ENCODE measurements at regions not wholly inside any gene's neighbourhood (a gene's known extent, or its start where the extent isn't known, plus 50 kb on each side); places are given as distances from the start of the nearest gene placed in this dataset.
A peak's percentile ranks its signal among the peaks of the same experiment; 100 is the strongest.

DNA sequence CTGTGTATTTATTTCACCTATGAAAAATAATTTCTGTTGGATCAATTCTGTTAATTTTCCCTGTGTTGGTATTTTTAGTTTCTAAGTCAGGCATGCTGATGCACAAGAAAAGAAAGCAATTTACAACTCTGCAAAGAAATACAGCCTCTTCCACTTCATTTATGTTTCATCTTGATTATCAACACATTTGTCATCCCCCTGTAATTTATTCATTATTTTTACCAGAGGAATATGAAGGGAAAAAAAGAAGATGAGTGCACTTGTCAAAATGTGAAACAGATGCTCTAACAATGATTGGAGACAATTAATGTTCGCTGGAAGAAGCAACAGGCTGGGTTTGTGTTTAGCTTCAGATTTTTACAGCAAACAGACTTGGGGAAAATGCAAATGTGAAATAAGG lies 958.5 kb upstream of the SEL1L start:
- WGBS, 2 donors = 84 to 86% methylated on average over 1 of the region's 1 CpG
- Histone ChIP-seq H3K9me3 (no peaks in the 10 kb centered on the region), H3K4me3 (replicated peaks in 1 of 3) (no peak overlapping the region), H3K27me3 (no peaks in the 10 kb centered on the region), H3K36me3 (no peaks in the 10 kb centered on the region), H3K4me1 (peaks cover 5% of the 10 kb centered on the region in 2 donors), H3K27ac (no peak overlapping the region)
- DNase-seq = no peak
- intact Hi-C loops (cut with DNase I) = no loop called here
- no peak for TF ChIP-seq POLR2A (IDR thresholded peaks at IDR 0.05)
- TF ChIP-seq, protein P1, sequence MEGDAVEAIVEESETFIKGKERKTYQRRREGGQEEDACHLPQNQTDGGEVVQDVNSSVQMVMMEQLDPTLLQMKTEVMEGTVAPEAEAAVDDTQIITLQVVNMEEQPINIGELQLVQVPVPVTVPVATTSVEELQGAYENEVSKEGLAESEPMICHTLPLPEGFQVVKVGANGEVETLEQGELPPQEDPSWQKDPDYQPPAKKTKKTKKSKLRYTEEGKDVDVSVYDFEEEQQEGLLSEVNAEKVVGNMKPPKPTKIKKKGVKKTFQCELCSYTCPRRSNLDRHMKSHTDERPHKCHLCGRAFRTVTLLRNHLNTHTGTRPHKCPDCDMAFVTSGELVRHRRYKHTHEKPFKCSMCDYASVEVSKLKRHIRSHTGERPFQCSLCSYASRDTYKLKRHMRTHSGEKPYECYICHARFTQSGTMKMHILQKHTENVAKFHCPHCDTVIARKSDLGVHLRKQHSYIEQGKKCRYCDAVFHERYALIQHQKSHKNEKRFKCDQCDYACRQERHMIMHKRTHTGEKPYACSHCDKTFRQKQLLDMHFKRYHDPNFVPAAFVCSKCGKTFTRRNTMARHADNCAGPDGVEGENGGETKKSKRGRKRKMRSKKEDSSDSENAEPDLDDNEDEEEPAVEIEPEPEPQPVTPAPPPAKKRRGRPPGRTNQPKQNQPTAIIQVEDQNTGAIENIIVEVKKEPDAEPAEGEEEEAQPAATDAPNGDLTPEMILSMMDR (IDR thresholded peaks at IDR 0.05) = no peak

DNA sequence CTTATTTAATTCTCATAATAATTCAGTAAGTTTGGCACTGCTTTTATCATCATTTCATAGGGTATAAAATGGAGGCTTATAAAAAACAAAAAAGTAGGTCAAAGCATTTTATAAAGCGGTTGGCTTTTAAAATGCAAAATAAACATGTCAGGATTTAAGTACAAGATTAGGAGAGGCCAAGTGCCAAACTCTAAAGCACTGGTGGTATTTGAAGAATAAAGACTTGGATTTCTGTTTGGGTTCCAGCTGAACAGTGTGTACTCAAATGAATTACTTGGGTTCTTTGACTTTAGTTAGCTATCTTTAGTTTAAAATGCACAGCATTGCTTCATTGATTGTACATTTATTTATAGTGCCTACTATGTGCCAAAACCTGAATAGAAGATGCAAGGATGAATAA lies 966.6 kb upstream of the SEL1L start:
- no peaks in the 10 kb centered on the region for H3K9me3 ChIP-seq
- H3K27ac ChIP-seq = peak overlapping the region in 2 of 3 donors; percentile 52 to 53
- intact Hi-C loops (cut with DNase I) = no loop called here
- WGBS, 2 donors = 26 to 30% methylated on average over 1 of the region's 1 CpG
- no peaks in the 10 kb centered on the region for H3K36me3 ChIP-seq
- DNase-seq = peak in 1 of 2 donors; percentile 3
- no peak overlapping the region for H3K4me3 ChIP-seq (replicated peaks in 1 of 3)
- TF ChIP-seq, protein P1 (IDR thresholded peaks at IDR 0.05) = no peak
- TF ChIP-seq POLR2A (IDR thresholded peaks at IDR 0.05) = no peak
- no peaks in the 10 kb centered on the region for H3K27me3 ChIP-seq
- H3K4me1 ChIP-seq = peaks cover 17 to 21% of the 10 kb centered on the region in 2 donors

GRCh38 chr14:82501554-82501953 lies 967.9 kb upstream of the SEL1L start:
- WGBS, 2 donors = 51 to 59% methylated on average over 2 of the region's 2 CpGs
- intact Hi-C loops (cut with DNase I) = no loop called here
- no peak overlapping the region for H3K27ac ChIP-seq

DNA sequence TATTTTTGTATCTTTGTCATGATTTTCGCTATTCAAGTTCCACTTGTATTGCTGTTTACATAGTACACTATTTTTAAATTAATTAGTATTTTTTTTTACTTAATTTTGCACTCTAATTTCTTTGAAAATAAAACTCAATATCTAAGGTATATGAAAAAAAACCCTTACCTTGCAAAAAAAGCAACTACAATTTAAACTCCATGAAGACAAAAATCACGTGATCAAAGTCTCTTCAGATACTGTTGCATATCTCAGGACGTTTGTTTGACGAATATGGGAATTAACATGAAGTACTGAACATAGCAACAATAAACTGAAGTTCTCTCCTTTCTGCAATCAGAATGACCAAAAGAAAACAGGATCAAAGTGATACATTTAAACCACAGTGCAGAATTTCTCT lies 968.4 kb upstream of the SEL1L start:
- intact Hi-C loops (cut with DNase I) = no loop called here
- WGBS, 2 donors = 87 to 90% methylated on average over 4 of the region's 4 CpGs
- no peak overlapping the region for H3K27ac ChIP-seq
- H3K27me3 ChIP-seq = no peaks in the 10 kb centered on the region
- peaks cover 15 to 17% of the 10 kb centered on the region in 2 donors for H3K4me1 ChIP-seq
- DNase-seq = no peak
- no peaks in the 10 kb centered on the region for H3K36me3 ChIP-seq
- no peaks in the 10 kb centered on the region for H3K9me3 ChIP-seq
- H3K4me3 ChIP-seq (replicated peaks in 1 of 3) = no peak overlapping the region
- TF ChIP-seq, protein P1 (IDR thresholded peaks at IDR 0.05) = no peak
- no peak for TF ChIP-seq POLR2A (IDR thresholded peaks at IDR 0.05)

More at GRCh38 chr14:82501554-82501953, 967.9 kb upstream of the SEL1L start:
- H3K4me1 ChIP-seq = peaks cover 14 to 17% of the 10 kb centered on the region in 2 donors
- no peaks in the 10 kb centered on the region for H3K36me3 ChIP-seq
- H3K4me3 ChIP-seq (replicated peaks in 1 of 3) = no peak overlapping the region
- H3K27me3 ChIP-seq = no peaks in the 10 kb centered on the region
- no peak for DNase-seq
- H3K9me3 ChIP-seq = no peaks in the 10 kb centered on the region
- TF ChIP-seq, protein P1 (IDR thresholded peaks at IDR 0.05) = no peak
- TF ChIP-seq POLR2A (IDR thresholded peaks at IDR 0.05) = no peak

DNA sequence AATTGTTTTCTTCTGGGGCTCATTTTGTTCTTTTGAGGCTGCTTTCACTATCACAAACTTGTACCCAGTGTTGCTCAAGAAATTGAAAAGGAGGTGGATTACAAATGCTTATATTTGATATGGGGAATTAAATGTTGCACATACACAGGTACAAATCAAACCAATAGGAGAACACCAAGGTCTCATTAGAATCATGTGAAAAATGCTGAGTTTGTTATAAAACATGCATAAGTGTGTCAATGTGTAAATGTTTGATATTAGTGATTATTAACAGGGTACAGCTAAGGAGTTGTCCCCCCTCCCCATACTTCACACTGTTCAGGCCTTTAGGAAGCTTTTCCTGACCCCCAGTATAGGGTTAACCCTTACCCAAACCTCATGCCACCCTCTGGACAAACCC lies 971.2 kb upstream of the SEL1L start:
- TF ChIP-seq POLR2A (IDR thresholded peaks at IDR 0.05) = no peak
- TF ChIP-seq, protein P1 (IDR thresholded peaks at IDR 0.05) = no peak
- intact Hi-C loops (cut with DNase I) = no loop called here
- DNase-seq = no peak

More for the DNA sequence above, 971.2 kb upstream of the SEL1L start:
- H3K27me3 ChIP-seq = no peaks in the 10 kb centered on the region
- peaks cover 22% of the 10 kb centered on the region in 2 donors for H3K4me1 ChIP-seq
- no peak overlapping the region for H3K27ac ChIP-seq
- H3K9me3 ChIP-seq = no peaks in the 10 kb centered on the region
- no peak overlapping the region for H3K4me3 ChIP-seq (replicated peaks in 1 of 3)
- H3K36me3 ChIP-seq = no peaks in the 10 kb centered on the region
